H1 (cell line): ENCODE measurements at regions not wholly inside any gene's neighbourhood (a gene's known extent, or its start where the extent isn't known, plus 50 kb on each side); places are given as distances from the start of the nearest gene placed in this dataset.

Source experiments
- CTCF ChIA-PET: fragments of 300-600 bp; sonication (Branson Sonifier 250); formaldehyde crosslinking; loops from one replicate; lab custom pipeline; 2021; ENCODE audit not compliant: partially characterized antibody; lab: Charles Lee
- POLR2A ChIA-PET: fragments of 300-600 bp; sonication (Branson Sonifier 250); formaldehyde crosslinking; loops from one replicate; lab custom pipeline; 2021; ENCODE audit warnings: inconsistent platforms; ENCODE audit not compliant: partially characterized antibody; lab: Charles Lee
- DNase-seq, 2 experiments: peaks; one replicate each; pipeline versions ENCODE4 v3.0.0 to v3.0.0-alpha.2; 2010 to 2022; ENCODE audit warnings: low spot score in 2 of 2, low read depth in 1 of 2, mixed read lengths in 1 of 2
- FAIRE-seq: peaks from 2 replicates; lab custom pipeline; 2011; peaks lifted over from hg19 to GRCh38; lab: Jason Lieb, UNC
- H2AFZ ChIP-seq: 2 replicates; pipeline ENCODE4 v1.8.1; 2012; ENCODE audit warnings: low read length, inconsistent platforms
- H2AK5ac ChIP-seq: 2 replicates; pipeline ENCODE4 v1.6.1; 2013; ENCODE audit warnings: low read depth, low read length
- H2BK120ac ChIP-seq: replicated peaks from 2 replicates; pipeline ENCODE3; 2013; ENCODE audit warnings: low read depth, low read length, inconsistent platforms
- H2BK12ac ChIP-seq: 2 replicates; pipeline ENCODE4 v1.6.1; 2013; ENCODE audit warnings: low read depth, low read length
- H2BK15ac ChIP-seq: 2 replicates; pipeline ENCODE4 v1.6.1; 2013; ENCODE audit warnings: low read length
- H2BK20ac ChIP-seq: 2 replicates; pipeline ENCODE4 v1.6.1; 2013; ENCODE audit warnings: low read length
- H2BK5ac ChIP-seq: 2 replicates; pipeline ENCODE4 v1.6.1; 2013; ENCODE audit warnings: low read depth, low read length
- H3K14ac ChIP-seq: 2 replicates; pipeline ENCODE4 v1.6.1; 2013; ENCODE audit warnings: inconsistent platforms; ENCODE audit not compliant: insufficient read length
- H3K18ac ChIP-seq: 2 replicates; pipeline ENCODE4 v1.6.1; 2013; ENCODE audit warnings: low read length; ENCODE audit errors: extremely low read depth
- H3K23ac ChIP-seq: 2 replicates; pipeline ENCODE4 v1.6.1; 2013; ENCODE audit warnings: inconsistent platforms; ENCODE audit not compliant: insufficient read length
- H3K23me2 ChIP-seq: 2 replicates; pipeline ENCODE4 v1.6.1; 2013; ENCODE audit warnings: low read depth, low read length
- H3K27ac ChIP-seq: 2 replicates; pipeline ENCODE4 v1.6.1; 2011; ENCODE audit warnings: low read depth, low read length, inconsistent platforms
- H3K27me3 ChIP-seq, 4 experiments: replicated peaks in 1 of 4; 1 replicate in 1 of 4; 2 replicates in 3 of 4; pipeline versions ENCODE4 v1.6.1 to v1.8.1; 2011 to 2013; ENCODE audit warnings: low read length in 3 of 4, mild to moderate bottlenecking in 3 of 4, inconsistent platforms in 2 of 4, mixed read lengths in 2 of 4, moderate library complexity in 1 of 4; ENCODE audit not compliant: control insufficient read depth in 3 of 4, insufficient read depth in 3 of 4; ENCODE audit errors: extremely low read depth in 1 of 4
- H3K36me3 ChIP-seq, 4 experiments: 2 replicates each; pipeline versions ENCODE4 v1.6.1 to v1.8.1; 2011 to 2013; ENCODE audit warnings: mild to moderate bottlenecking in 4 of 4, low read length in 3 of 4, moderate library complexity in 2 of 4, control low read depth in 1 of 4, inconsistent platforms in 1 of 4; ENCODE audit not compliant: insufficient read depth in 4 of 4, control insufficient read depth in 2 of 4
- H3K4ac ChIP-seq: replicated peaks from 2 replicates; pipeline ENCODE3; 2013; ENCODE audit warnings: low read length, low read depth, mixed read lengths, inconsistent platforms; ENCODE audit not compliant: insufficient read length
- H3K4me1 ChIP-seq, 4 experiments: replicated peaks in 1 of 4; 1 replicate in 1 of 4; 2 replicates in 3 of 4; pipeline versions ENCODE4 v1.6.1 to v1.8.1; 2011 to 2013; ENCODE audit warnings: low read length in 3 of 4, inconsistent platforms in 2 of 4, mixed read lengths in 1 of 4; ENCODE audit not compliant: insufficient read depth in 4 of 4, control insufficient read depth in 3 of 4
- H3K4me2 ChIP-seq, 2 experiments: 2 replicates each; pipeline versions ENCODE4 v1.6.1 to v1.8.1; 2011 to 2013; ENCODE audit warnings: low read depth in 2 of 2, low read length in 2 of 2, control low read depth in 1 of 2, inconsistent platforms in 1 of 2, mild to moderate bottlenecking in 1 of 2; ENCODE audit not compliant: insufficient read depth in 1 of 2
- H3K4me3 ChIP-seq, 4 experiments: fragments of 200-600, 300-600 bp in 1 of 4; sonication (generic), shearing (Covaris generic), sonication (Bioruptor Twin) in 1 of 4; 2 replicates each; pipeline versions ENCODE4 v1.5.1 to v1.8.1; 2011 to 2016; ENCODE audit warnings: low read length in 4 of 4, low read depth in 3 of 4, control low read depth in 2 of 4, inconsistent platforms in 2 of 4, mild to moderate bottlenecking in 2 of 4, mixed read lengths in 1 of 4, moderate library complexity in 1 of 4; ENCODE audit not compliant: insufficient read depth in 2 of 4; ENCODE audit errors: extremely low read depth in 1 of 4
- H3K56ac ChIP-seq: replicated peaks from 2 replicates; pipeline ENCODE3; 2013; ENCODE audit warnings: low read depth, mild to moderate bottlenecking, mixed read lengths, low read length, inconsistent platforms; ENCODE audit not compliant: insufficient read length
- H3K79me1 ChIP-seq: 2 replicates; pipeline ENCODE4 v1.6.1; 2013; ENCODE audit warnings: low read depth, low read length, control low read depth
- H3K79me2 ChIP-seq, 2 experiments: 2 replicates each; pipeline versions ENCODE4 v1.6.1 to v1.8.1; 2012 to 2013; ENCODE audit warnings: low read length in 2 of 2, mild to moderate bottlenecking in 2 of 2, inconsistent platforms in 1 of 2; ENCODE audit not compliant: insufficient read depth in 2 of 2, control insufficient read depth in 1 of 2
- H3K9ac ChIP-seq, 4 experiments: replicated peaks in 1 of 4; 1 replicate in 1 of 4; 2 replicates in 3 of 4; pipeline versions ENCODE4 v1.6.1 to v1.8.1; 2011 to 2013; ENCODE audit warnings: low read depth in 3 of 4, low read length in 3 of 4, control low read depth in 2 of 4, mild to moderate bottlenecking in 2 of 4, moderate library complexity in 2 of 4, inconsistent platforms in 1 of 4; ENCODE audit errors: extremely low read depth in 1 of 4
- H3K9me3 ChIP-seq, 2 experiments: 2 replicates each; pipeline versions ENCODE4 v1.6.1 to v1.8.1; 2012 to 2013; ENCODE audit warnings: mild to moderate bottlenecking in 2 of 2, moderate library complexity in 2 of 2, control low read depth in 1 of 2, inconsistent platforms in 1 of 2, low read depth in 1 of 2, low read length in 1 of 2, mixed read lengths in 1 of 2; ENCODE audit not compliant: insufficient read depth in 2 of 2
- H4K20me1 ChIP-seq, 2 experiments: replicated peaks in 1 of 2; 2 replicates each; pipeline versions ENCODE3 to v1.8.1; 2011 to 2013; ENCODE audit warnings: inconsistent platforms in 2 of 2, low read length in 2 of 2, mild to moderate bottlenecking in 1 of 2; ENCODE audit not compliant: insufficient read depth in 2 of 2, control insufficient read depth in 1 of 2
- H4K5ac ChIP-seq: 2 replicates; pipeline ENCODE4 v1.6.1; 2013; ENCODE audit warnings: low read length, low read depth, mixed read lengths, inconsistent platforms; ENCODE audit not compliant: insufficient read length
- H4K8ac ChIP-seq: 2 replicates; pipeline ENCODE4 v1.8.0; 2013; ENCODE audit warnings: mild to moderate bottlenecking, moderate library complexity, low read length, inconsistent platforms; ENCODE audit not compliant: insufficient read depth; ENCODE audit errors: extremely low read depth
- H4K91ac ChIP-seq: replicated peaks from 2 replicates; pipeline ENCODE3; 2013; ENCODE audit warnings: low read length, mixed read lengths, inconsistent platforms; ENCODE audit not compliant: insufficient read length
- BCL11A ChIP-seq, 2 experiments: IDR thresholded peaks; one replicate each; pipeline ENCODE4 v1.6.1; 2011; ENCODE audit warnings: low read depth in 2 of 2, low read length in 2 of 2, mild to moderate bottlenecking in 2 of 2
- GABPA ChIP-seq: IDR thresholded peaks from 2 replicates; pipeline ENCODE4 v1.6.1; 2011; ENCODE audit warnings: mild to moderate bottlenecking, low read length, moderate library complexity, borderline replicate concordance; ENCODE audit not compliant: insufficient read depth
- KDM5A ChIP-seq: fragments of 200-600 bp; IDR thresholded peaks from 2 replicates; pipeline ENCODE4 v1.7.1; 2012; ENCODE audit warnings: mild to moderate bottlenecking, low read length, inconsistent platforms, mixed read lengths
- NRF1 ChIP-seq: IDR thresholded peaks from 2 replicates; pipeline ENCODE4 v1.6.1; 2011; ENCODE audit warnings: mild to moderate bottlenecking, low read depth, low read length, improper control_type of control experiment
- POU5F1 ChIP-seq: IDR thresholded peaks from 2 replicates; pipeline ENCODE4 v1.6.1; 2011; ENCODE audit warnings: low read depth, mild to moderate bottlenecking, low read length, moderate library complexity
- SAP30 ChIP-seq: fragments of 300-600 bp; sonication (generic); IDR thresholded peaks from 2 replicates; pipeline ENCODE4 v1.7.1; 2012; ENCODE audit warnings: low read length, moderate library complexity, mild to moderate bottlenecking, inconsistent platforms; ENCODE audit not compliant: insufficient read depth, insufficient replicate concordance
- SIN3A ChIP-seq, 2 experiments: IDR thresholded peaks in 1 of 2; conservative IDR thresholded peaks in 1 of 2; 2 replicates each; pipeline ENCODE4 v1.6.1; 2011 to 2012; ENCODE audit warnings: low read length in 2 of 2, improper control_type of control experiment in 1 of 2, low read depth in 1 of 2, mild to moderate bottlenecking in 1 of 2
- SIRT6 ChIP-seq: IDR thresholded peaks from one replicate; pipeline ENCODE4 v1.7.1; 2012; ENCODE audit warnings: low read length, inconsistent platforms
- SIX5 ChIP-seq: IDR thresholded peaks from 2 replicates; pipeline ENCODE4 v1.6.1; 2011; ENCODE audit warnings: mild to moderate bottlenecking, low read depth, low read length
- TAF1 ChIP-seq: IDR thresholded peaks from 2 replicates; pipeline ENCODE4 v1.6.1; 2011; ENCODE audit warnings: mild to moderate bottlenecking, low read depth, low read length
- WGBS, 2 experiments: shearing (Covaris generic) in 1 of 2; methylation state at CpG; one replicate each; pipeline versions ENCODE4 v1.1.6 to v1.1.7; 2013 to 2015; ENCODE audit warnings: low lambda C conversion rate in 2 of 2, mixed read lengths in 2 of 2, inconsistent platforms in 1 of 2, low coverage in 1 of 2, missing lambda C conversion rate in 1 of 2; ENCODE audit not compliant: insufficient replicate concordance in 2 of 2, insufficient coverage in 1 of 2, insufficient read length in 1 of 2; ENCODE audit errors: extremely low coverage in 1 of 2, missing lambda C conversion rate in 1 of 2; 5-methylcytosine and 5-hydroxymethylcytosine counted together
- TF ChIP-seq, protein P1 (sequence below): IDR thresholded peaks from 2 replicates; pipeline ENCODE4 v1.6.1; 2012; ENCODE audit warnings: low read length, inconsistent platforms
- TF ChIP-seq, protein P2 (sequence below): IDR thresholded peaks from 2 replicates; pipeline ENCODE4 v1.6.1; 2011; ENCODE audit warnings: low read length, improper control_type of control experiment

DNA sequence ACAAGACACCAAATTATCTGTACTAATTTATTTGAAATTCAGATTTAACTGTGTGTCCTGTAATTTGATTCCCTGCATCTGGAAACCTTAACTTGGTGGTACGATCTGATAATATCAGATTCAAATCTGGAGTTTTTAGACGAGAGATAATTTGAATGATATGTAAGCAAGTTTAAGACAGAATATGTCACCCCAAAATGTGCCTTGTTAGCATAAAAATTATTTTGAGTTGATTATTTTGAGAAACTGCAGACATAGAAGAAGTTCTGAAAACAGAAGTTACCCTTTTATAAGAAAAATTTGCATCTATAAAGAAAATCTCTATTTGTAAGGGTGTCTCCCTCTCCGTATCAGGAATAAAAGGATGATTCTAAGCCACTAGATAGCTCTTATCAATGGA, 1202.8 kb downstream of the ROBO2 start:
- no peaks in the 10 kb centered on the region for H4K20me1 ChIP-seq
- no peak overlapping the region for H2BK12ac ChIP-seq
- no peak overlapping the region for H3K27ac ChIP-seq
- H3K36me3 ChIP-seq = no peaks in the 10 kb centered on the region; a peak in 1 of 8 replicates
- ChIA-PET POLR2A (no interaction called here), CTCF (no interaction called here)
- H3K79me1 ChIP-seq = no peaks in the 10 kb centered on the region
- H3K9me3 ChIP-seq = peaks cover 11 to 21% of the 10 kb centered on the region in 2 experiments
- no peaks in the 10 kb centered on the region for H3K23me2 ChIP-seq
- H3K56ac ChIP-seq = no peak overlapping the region
- H3K4me1 ChIP-seq = no peaks in the 10 kb centered on the region
- no peak overlapping the region for H3K23ac ChIP-seq
- H3K9ac ChIP-seq = no peak overlapping the region
- no peak overlapping the region for H4K5ac ChIP-seq
- H2BK5ac ChIP-seq = no peak overlapping the region
- no peak overlapping the region for H4K8ac ChIP-seq
- no peak overlapping the region for H3K4ac ChIP-seq
- no peak overlapping the region for H2AFZ ChIP-seq
- no peak overlapping the region for H2AK5ac ChIP-seq
- H3K79me2 ChIP-seq = no peaks in the 10 kb centered on the region
- H3K14ac ChIP-seq = no peak overlapping the region
- no peak for FAIRE-seq
- no peak overlapping the region for H4K91ac ChIP-seq
- no peak overlapping the region for H3K18ac ChIP-seq
- no peaks in the 10 kb centered on the region for H3K27me3 ChIP-seq
- no peak overlapping the region for H2BK20ac ChIP-seq
- H3K4me2 ChIP-seq = no peak overlapping the region
- H2BK120ac ChIP-seq = no peak overlapping the region
- no peak overlapping the region for H3K4me3 ChIP-seq
- H2BK15ac ChIP-seq = no peak overlapping the region
- 96% methylated on average over 3 of the region's 3 CpGs; no CpG with 5 or more reads in 1 of the 2 experiments for WGBS, 2 experiments
- DNase-seq = no peak
- no peak for TF ChIP-seq GABPA
- TF ChIP-seq, protein P1, sequence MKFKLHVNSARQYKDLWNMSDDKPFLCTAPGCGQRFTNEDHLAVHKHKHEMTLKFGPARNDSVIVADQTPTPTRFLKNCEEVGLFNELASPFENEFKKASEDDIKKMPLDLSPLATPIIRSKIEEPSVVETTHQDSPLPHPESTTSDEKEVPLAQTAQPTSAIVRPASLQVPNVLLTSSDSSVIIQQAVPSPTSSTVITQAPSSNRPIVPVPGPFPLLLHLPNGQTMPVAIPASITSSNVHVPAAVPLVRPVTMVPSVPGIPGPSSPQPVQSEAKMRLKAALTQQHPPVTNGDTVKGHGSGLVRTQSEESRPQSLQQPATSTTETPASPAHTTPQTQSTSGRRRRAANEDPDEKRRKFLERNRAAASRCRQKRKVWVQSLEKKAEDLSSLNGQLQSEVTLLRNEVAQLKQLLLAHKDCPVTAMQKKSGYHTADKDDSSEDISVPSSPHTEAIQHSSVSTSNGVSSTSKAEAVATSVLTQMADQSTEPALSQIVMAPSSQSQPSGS = no peak
- no peak for TF ChIP-seq NRF1
- TF ChIP-seq SAP30 = no peak
- TF ChIP-seq TAF1 = no peak
- no peak for TF ChIP-seq SIN3A (conservative IDR thresholded peaks at IDR 0.05 in 1 of 2, IDR thresholded peaks at IDR 0.05 in 1 of 2; ENCODE audit: low read depth in 1 of 2, low read length in 2 of 2)
- no peak for TF ChIP-seq SIX5
- no peak for TF ChIP-seq KDM5A
- TF ChIP-seq BCL11A (IDR thresholded peaks at IDR 0.05; ENCODE audit: low read depth in 2 of 2, low read length in 2 of 2) = no peak
- TF ChIP-seq, protein P2, sequence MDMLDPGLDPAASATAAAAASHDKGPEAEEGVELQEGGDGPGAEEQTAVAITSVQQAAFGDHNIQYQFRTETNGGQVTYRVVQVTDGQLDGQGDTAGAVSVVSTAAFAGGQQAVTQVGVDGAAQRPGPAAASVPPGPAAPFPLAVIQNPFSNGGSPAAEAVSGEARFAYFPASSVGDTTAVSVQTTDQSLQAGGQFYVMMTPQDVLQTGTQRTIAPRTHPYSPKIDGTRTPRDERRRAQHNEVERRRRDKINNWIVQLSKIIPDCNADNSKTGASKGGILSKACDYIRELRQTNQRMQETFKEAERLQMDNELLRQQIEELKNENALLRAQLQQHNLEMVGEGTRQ = no peak
- TF ChIP-seq POU5F1 = no peak
- TF ChIP-seq SIRT6 = no peak
